GM18505 (cell line): ENCODE measurements at regions not wholly inside any gene's neighbourhood (a gene's known extent, or its start where the extent isn't known, plus 50 kb on each side); places are given as distances from the start of the nearest gene placed in this dataset.

Source experiments
- ATAC-seq: cut with Tn5 transposase; IDR thresholded peaks from one replicate; pipeline ENCODE4 v1.9.1; 2021; ENCODE audit not compliant: unreplicated experiment
- POLR2A ChIP-seq: IDR thresholded peaks from 4 replicates; pipeline ENCODE4 v1.6.1; 2011; ENCODE audit warnings: borderline replicate concordance; ENCODE audit not compliant: insufficient read depth, insufficient read length; ENCODE audit errors: extremely low read depth

- no peak for ATAC-seq
- TF ChIP-seq POLR2A = no peak
These were observed 77.2 kb downstream of the ARL4C start for GRCh38 chr2:234419726-234420125.

- ATAC-seq = no peak
- no peak for TF ChIP-seq POLR2A
These were observed 81.2 kb downstream of the ARL4C start for GRCh38 chr2:234415706-234416105.

- no peak for TF ChIP-seq POLR2A
- no peak for ATAC-seq
These were observed 82.3 kb downstream of the ARL4C start for GRCh38 chr2:234414596-234414995.

- no peak for TF ChIP-seq POLR2A
- ATAC-seq = no peak
These were observed 84.2 kb downstream of the ARL4C start for GRCh38 chr2:234412726-234413125.

- no peak for ATAC-seq
- TF ChIP-seq POLR2A = no peak
These were observed 85.1 kb downstream of the ARL4C start for GRCh38 chr2:234411793-234412192.

GRCh38 chr2:234410526-234410925, 86.4 kb downstream of the ARL4C start:
- no peak for ATAC-seq
- TF ChIP-seq POLR2A = no peak

GRCh38 chr2:234409590-234409989, 87.3 kb downstream of the ARL4C start:
- no peak for TF ChIP-seq POLR2A
- ATAC-seq = no peak

GRCh38 chr2:234406085-234406484, 90.8 kb downstream of the ARL4C start:
- no peak for TF ChIP-seq POLR2A
- ATAC-seq = no peak

GRCh38 chr2:234405462-234405861, 91.4 kb downstream of the ARL4C start:
- no peak for TF ChIP-seq POLR2A
- no peak for ATAC-seq

GRCh38 chr2:234404957-234405356, 91.9 kb downstream of the ARL4C start:
- no peak for TF ChIP-seq POLR2A
- no peak for ATAC-seq

- ATAC-seq = no peak
- TF ChIP-seq POLR2A = no peak
These were observed 93.1 kb downstream of the ARL4C start for GRCh38 chr2:234403751-234404150.

GRCh38 chr2:234403074-234403473, 93.8 kb downstream of the ARL4C start:
- no peak for TF ChIP-seq POLR2A
- ATAC-seq = no peak

- no peak for TF ChIP-seq POLR2A
- ATAC-seq = no peak
These were observed 95.5 kb downstream of the ARL4C start for GRCh38 chr2:234401426-234401825.

- no peak for TF ChIP-seq POLR2A
- ATAC-seq = no peak
These were observed 97.2 kb downstream of the ARL4C start for GRCh38 chr2:234399451-234400246.
